GM20000 (cell line): ENCODE measurements at regions not wholly inside any gene's neighbourhood (a gene's known extent, or its start where the extent isn't known, plus 50 kb on each side); places are given as distances from the start of the nearest gene placed in this dataset.
"Not testable (repeated sequence)": the region's sequence is repeated elsewhere in the genome, so short reads cannot be mapped to it uniquely, and the experiment has no call there.

Experiments used
- DNase-seq: peaks from one replicate; pipeline ENCODE4 v3.0.0; 2012; ENCODE audit warnings: low spot score
- TF ChIP-seq, protein P1 (sequence below): IDR thresholded peaks from 2 replicates; pipeline ENCODE4 v1.5.1; 2012; ENCODE audit warnings: mild to moderate bottlenecking, control low read depth; ENCODE audit errors: extremely low read depth, missing control alignments

DNA sequence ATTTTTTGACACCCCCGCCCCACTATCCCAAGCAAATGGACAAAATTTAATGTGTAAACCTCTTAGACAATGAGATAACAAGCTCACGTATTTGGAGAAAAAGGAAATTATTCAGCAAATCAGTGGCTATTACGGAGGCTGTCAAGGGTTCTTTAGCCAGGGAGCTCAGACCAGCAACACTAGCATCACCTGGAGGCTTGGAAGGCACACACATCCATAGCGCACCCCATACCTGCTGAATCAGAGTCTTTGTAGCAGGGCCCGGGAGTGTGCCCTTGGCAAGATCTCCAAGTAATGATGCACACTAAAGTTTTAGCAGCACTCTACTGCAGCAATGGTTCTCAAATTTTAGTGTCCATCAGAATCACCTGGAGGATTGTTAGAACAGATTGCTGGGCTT is 223.2 kb upstream of the BTBD3 start:
- TF ChIP-seq, protein P1, sequence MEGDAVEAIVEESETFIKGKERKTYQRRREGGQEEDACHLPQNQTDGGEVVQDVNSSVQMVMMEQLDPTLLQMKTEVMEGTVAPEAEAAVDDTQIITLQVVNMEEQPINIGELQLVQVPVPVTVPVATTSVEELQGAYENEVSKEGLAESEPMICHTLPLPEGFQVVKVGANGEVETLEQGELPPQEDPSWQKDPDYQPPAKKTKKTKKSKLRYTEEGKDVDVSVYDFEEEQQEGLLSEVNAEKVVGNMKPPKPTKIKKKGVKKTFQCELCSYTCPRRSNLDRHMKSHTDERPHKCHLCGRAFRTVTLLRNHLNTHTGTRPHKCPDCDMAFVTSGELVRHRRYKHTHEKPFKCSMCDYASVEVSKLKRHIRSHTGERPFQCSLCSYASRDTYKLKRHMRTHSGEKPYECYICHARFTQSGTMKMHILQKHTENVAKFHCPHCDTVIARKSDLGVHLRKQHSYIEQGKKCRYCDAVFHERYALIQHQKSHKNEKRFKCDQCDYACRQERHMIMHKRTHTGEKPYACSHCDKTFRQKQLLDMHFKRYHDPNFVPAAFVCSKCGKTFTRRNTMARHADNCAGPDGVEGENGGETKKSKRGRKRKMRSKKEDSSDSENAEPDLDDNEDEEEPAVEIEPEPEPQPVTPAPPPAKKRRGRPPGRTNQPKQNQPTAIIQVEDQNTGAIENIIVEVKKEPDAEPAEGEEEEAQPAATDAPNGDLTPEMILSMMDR = no peak
- no peak for DNase-seq

DNA sequence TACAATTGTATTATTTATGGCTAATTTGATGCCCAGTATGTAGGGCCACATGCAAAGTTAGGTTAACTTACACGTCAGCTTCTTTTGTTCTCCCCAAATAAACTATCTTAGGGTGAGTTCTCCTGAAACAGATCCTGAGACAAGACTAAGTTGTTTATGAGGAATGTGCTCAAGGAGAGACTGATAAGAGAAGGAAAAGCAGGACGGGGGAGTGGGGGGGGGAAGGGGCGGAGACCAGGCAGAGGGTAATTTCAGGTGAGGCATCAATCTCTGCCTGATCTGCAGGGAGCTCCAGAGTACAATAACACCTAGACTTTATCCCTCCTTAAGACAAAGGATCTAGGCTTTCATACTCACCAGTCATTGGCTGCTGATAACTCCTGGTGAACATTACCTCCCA is 220.6 kb upstream of the BTBD3 start:
- DNase-seq = no peak
- TF ChIP-seq, protein P1 = no peak

DNA sequence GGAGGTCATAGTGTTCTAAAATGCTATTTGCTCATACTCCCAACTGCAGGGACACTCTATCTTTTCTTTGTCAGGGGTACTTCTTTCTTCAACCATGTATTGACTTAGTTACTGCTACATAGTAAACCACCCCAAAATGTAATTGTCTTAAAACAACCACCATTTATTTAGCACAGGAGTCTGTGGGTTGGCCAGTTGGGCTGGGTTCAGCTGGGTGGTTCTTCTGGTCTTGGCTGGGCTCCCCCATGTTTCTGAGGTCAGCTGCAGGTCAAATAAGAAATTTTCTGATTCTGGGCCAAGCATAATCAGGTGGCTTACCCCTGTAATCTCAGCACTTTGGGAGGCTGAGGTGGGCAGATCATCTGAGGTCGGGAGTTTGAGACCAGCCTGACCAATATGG is 220.0 kb upstream of the BTBD3 start:
- TF ChIP-seq, protein P1 = no peak

DNA sequence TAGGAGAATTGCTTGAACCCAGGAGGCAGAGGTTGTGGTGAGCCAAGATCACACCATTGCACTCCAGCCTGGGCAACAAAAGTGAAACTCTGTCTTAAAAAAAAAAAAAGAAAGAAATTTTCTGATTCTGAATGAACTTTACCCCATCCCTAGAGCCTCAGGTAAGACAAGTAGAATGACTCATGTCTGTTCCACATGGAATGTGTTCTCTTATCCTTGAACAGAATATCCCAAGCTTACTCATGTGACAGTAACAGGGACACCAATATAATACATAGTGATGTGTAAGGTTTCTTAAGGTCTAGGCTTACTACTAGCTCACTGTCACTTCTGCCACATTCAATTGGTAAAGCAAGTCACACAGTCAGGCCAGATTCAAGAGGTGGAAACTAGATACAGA is 219.6 kb upstream of the BTBD3 start:
- DNase-seq = no peak
- TF ChIP-seq, protein P1 = no peak

More for the DNA sequence above, 220.0 kb upstream of the BTBD3 start:
- DNase-seq = no peak

DNA sequence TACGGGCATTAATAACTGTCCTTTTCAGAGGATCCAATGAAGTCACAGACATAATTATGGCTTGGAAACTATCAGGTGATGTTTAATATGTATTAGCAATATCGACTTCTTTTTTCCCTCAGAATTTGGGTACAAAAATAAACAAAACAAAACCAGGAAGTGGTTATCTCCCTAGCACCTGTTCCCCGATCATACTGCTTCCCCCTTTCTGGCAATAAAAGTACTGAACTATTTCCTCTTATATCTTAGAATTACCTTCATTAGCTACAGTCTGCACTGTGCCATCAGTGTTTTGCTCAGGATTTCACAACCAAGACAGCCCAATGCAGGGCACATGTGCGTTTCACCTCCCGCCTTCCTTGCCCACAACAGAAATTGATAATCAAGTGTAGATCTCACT is 216.9 kb upstream of the BTBD3 start:
- TF ChIP-seq, protein P1 = no peak
- DNase-seq = no peak

DNA sequence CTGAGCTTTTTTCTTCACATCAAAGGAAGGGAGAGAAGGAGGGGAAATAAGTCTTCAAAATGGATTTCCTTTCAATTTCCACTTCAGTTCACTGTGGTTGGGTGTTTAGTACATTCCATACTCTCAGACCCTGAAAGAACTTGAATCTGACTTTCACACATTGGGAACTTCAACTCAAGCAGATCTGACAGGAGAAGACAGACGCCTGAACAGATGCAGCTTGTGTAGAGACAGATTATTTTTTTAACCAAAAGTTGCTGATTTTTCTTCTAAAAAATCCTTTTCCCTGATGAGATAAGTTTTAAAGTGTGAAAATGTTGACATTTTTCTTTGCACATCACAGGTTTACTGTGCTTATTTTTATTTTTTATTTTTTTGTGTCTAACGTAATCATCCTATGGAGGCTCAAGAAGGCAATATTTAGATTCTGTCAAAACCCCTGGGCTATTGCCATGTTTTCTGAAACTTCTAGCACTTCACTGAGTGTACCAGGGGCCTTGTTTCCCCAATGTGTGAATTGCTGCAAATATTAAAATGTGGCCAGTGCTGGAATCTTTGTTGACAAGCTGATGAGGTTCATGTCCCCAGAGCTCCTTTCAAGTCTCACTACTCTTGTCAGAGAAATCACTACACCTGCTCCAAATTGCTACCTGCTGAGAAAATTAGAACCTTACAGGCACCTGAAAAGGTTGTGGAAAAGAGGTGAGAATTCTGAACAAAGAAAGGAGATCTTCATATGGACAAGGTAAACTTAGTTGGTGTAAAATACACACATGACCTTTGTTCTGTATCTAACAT is 214.8 kb upstream of the BTBD3 start:
- TF ChIP-seq, protein P1 = no peak
- DNase-seq = no peak

DNA sequence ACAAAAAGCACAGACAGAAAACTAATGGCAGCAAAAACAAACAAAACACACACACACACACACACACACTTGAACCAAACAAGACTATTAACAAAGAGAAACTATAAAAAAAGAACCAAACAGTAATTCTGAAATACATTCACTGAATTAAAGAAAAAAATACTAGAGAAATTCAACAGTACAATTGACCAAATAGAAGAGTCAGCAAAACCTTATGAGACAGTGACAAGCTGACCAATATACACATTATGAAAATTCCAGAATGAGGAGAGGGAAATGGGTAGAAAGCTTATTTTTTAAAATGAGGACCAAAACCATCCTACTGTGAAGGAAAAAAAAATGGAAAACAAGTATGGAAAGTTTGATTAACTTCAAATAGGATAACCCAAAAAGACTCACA is 212.2 kb upstream of the BTBD3 start:
- DNase-seq = no peak
- TF ChIP-seq, protein P1 = no peak

DNA sequence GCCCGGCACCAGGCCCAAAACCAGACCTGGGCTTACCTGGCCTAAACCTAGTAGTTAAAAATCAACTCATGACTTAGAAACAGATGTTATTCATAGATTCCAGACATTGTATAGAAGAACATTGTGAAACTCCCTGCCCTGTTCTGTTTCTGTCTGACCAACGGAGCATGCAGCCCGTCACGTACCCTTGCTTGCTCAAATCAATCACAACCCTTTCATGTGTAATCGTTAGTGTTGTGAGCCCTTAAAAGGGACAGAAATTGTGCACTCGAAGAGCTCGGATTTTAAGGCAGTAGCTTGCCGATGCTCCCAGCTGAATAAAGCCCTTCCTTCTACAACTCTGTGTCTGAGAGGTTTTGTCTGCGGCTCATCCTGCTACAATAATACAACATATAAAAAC is 209.5 kb upstream of the BTBD3 start:
- not testable (repeated sequence) for DNase-seq
